DOHH2 (cell line): ENCODE measurements at regions not wholly inside any gene's neighbourhood (a gene's known extent, or its start where the extent isn't known, plus 50 kb on each side); places are given as distances from the start of the nearest gene placed in this dataset.

Experiments used
- CTCF ChIP-seq: fragments of 200-600 bp; sonication (generic); IDR thresholded peaks from one replicate; pipeline ENCODE4 v1.5.1; 2014; ENCODE audit warnings: antibody characterized with exemption, mild to moderate bottlenecking, low read depth, low read length; ENCODE audit not compliant: poor library complexity, severe bottlenecking
- EZH2phosphoT487 ChIP-seq: fragments of 200-600 bp; sonication (generic); IDR thresholded peaks from 2 replicates; pipeline ENCODE4 v1.6.1; 2017; ENCODE audit warnings: borderline replicate concordance, mild to moderate bottlenecking, antibody characterized with exemption, low read length, moderate library complexity, mixed read lengths

GRCh38 chr18:11268741-11269233 is 119.4 kb upstream of the PIEZO2 start:
- no peak for TF ChIP-seq CTCF
- no peak for TF ChIP-seq EZH2phosphoT487
